Body of pancreas (tissue), 4 donors: ENCODE measurements at regions not wholly inside any gene's neighbourhood (a gene's known extent, or its start where the extent isn't known, plus 50 kb on each side); places are given as distances from the start of the nearest gene placed in this dataset.

ENCODE experiments used
- CTCF ChIP-seq, 7 experiments: fragments of 450-650 bp in 4 of 7; fragments of 200-600 bp in 3 of 7; sonication (generic) in 3 of 7; IDR thresholded peaks; one replicate each; pipeline ENCODE4 v1.5.1; 2016 to 2019; ENCODE audit warnings: antibody characterized with exemption in 7 of 7
- POLR2A ChIP-seq, 3 donors: fragments of 450-650 bp; IDR thresholded peaks; one replicate each; pipeline ENCODE4 v1.6.1; 2016; ENCODE audit warnings: antibody characterized with exemption in 3 of 3, mild to moderate bottlenecking in 2 of 3

DNA sequence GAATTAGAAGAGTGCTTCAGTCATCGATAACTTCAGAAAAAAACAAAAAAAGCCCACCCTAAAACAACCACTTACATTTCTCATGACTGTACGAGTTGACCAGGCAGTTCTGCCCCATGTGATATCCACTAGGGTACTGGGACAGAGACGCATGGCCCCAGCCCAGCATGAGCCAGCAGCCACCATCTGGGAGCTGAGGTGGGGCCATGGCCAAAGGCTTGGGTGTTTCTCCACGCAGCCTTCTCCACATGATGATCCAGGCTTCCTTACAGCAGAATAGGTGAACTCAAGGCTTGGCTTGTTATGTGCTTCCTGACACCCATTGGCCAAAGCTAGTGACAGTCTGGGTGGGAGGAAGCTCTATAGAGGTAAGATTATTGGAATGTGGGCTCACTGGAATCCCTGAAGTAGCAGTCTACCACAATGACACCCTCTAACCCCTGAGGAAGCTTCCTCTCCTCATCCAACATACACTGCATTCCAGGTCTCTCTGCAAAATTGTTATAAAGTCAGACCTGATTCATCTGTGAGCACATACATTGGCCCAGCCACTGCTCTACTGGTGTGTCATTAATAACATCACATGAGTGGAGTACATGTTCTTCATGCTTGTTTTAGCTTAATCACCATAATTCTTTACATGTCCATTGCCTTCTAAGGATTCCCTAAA is 66.3 kb upstream of the NTPCR start:
- TF ChIP-seq CTCF (IDR thresholded peaks at IDR 0.05), result no peak
- no peak for TF ChIP-seq POLR2A (IDR thresholded peaks at IDR 0.05)
